ENCODE measurements at regions not wholly inside any gene's neighbourhood (a gene's known extent, or its start where the extent isn't known, plus 50 kb on each side); places are given as distances from the start of the nearest gene placed in this dataset.

- TF ChIP-seq CTCF (IDR thresholded peaks at IDR 0.05) (no peak), POLR2A (IDR thresholded peaks at IDR 0.05) (no peak)
Measured at GRCh38 chr5:67459253-67459652, 262.7 kb upstream of the CD180 start.
